ENCODE measurements at regions not wholly inside any gene's neighbourhood (a gene's known extent, or its start where the extent isn't known, plus 50 kb on each side); places are given as distances from the start of the nearest gene placed in this dataset.

- no peaks in the 10 kb centered on the region for H3K27me3 ChIP-seq (ENCODE audit: control insufficient read depth, insufficient read depth, low read length)
- TF ChIP-seq CTCF (IDR thresholded peaks at IDR 0.05; ENCODE audit: low read depth, low read length): no peak
- no peak for DNase-seq (ENCODE audit: low read depth, low spot score)
- no peak overlapping the region for H3K27ac ChIP-seq (ENCODE audit: low read depth, low read length)
- peaks cover 21% of the 10 kb centered on the region for H3K9me3 ChIP-seq (ENCODE audit: control insufficient read depth, insufficient read depth, low read length)
- POLR2A ChIA-PET: no interaction called here
- no peak overlapping the region for H3K4me3 ChIP-seq (ENCODE audit: low read depth, low read length)
- CTCF ChIA-PET: no interaction called here
These were observed 337.7 kb downstream of the GATA3 start for GRCh38 chr10:8392216-8392615.

DNA sequence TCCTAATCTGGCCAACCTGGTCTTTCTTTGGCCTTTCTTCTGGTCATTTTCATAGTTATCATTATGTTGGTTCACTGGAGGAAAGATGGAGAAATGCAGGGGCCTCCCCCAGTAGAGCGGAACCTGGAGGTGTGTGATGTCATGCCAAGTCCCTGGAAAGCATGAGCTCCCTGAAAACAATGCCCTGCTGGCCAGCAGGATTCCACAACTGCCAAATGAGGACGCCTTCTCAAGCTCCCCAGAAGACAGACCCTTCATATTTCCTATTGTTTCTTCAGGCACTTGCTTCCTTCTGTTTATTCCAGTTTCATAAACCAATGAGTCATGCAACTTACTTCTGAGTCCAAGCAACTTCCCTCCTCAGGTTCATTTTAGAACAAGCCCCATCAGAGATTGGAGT lies 339.0 kb downstream of the GATA3 start:
- Histone ChIP-seq H3K9me3 (ENCODE audit: control insufficient read depth, insufficient read depth, low read length) (peaks cover 15% of the 10 kb centered on the region), H3K4me3 (ENCODE audit: low read depth, low read length) (no peak overlapping the region), H3K27ac (ENCODE audit: low read depth, low read length) (no peak overlapping the region), H3K27me3 (ENCODE audit: control insufficient read depth, insufficient read depth, low read length) (no peaks in the 10 kb centered on the region)
- ChIA-PET POLR2A (no interaction called here), CTCF (no interaction called here)
- no peak for DNase-seq (ENCODE audit: low read depth, low spot score)
- TF ChIP-seq CTCF (IDR thresholded peaks at IDR 0.05; ENCODE audit: low read depth, low read length): no peak

DNA sequence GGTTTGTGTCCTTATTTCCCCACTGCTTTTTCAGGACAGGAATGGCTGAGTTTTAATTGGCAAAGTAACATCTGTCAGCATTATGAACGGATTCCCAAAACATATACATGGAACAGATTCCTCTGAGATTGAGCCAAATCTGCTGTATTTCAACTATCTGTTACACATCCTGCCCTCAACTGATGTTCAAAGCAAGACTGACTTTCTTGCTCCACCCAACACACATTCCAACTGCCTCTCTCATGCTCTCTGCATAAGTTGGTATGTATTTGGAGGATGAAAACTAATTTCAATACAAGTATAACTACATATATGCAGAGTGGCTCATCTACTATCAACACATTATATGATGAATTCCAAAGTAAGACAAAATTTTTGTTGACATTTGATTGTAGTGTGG lies 342.2 kb downstream of the GATA3 start:
- Histone ChIP-seq H3K27me3 (ENCODE audit: control insufficient read depth, insufficient read depth, low read length) (no peaks in the 10 kb centered on the region), H3K9me3 (ENCODE audit: control insufficient read depth, insufficient read depth, low read length) (peaks cover 17% of the 10 kb centered on the region), H3K4me3 (ENCODE audit: low read depth, low read length) (no peak overlapping the region), H3K27ac (ENCODE audit: low read depth, low read length) (no peak overlapping the region)
- CTCF ChIA-PET: no interaction called here
- no peak for TF ChIP-seq CTCF (IDR thresholded peaks at IDR 0.05; ENCODE audit: low read depth, low read length)
- no peak for DNase-seq (ENCODE audit: low read depth, low spot score)
- POLR2A ChIA-PET: no interaction called here

DNA sequence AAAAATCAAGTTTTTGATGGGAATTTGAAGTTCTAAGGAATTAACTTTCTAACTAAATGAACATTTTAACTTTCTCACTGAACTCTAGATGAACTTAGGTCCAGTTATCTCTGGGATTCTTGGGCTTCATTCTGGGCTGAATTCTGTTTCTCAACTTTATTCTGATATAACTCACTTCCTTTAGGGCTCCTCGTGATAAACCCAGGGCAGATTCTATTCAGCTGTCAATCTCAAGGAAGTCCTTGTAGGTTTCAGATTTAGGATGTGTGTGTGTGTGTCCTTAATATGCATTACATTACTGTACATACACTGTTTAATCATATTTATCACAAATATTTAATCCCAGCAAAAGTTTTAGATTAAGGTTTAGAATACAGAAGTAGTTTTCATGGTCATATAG lies 344.3 kb downstream of the GATA3 start:
- H3K4me3 ChIP-seq (ENCODE audit: low read depth, low read length): no peak overlapping the region
- H3K9me3 ChIP-seq (ENCODE audit: control insufficient read depth, insufficient read depth, low read length): peaks cover 20% of the 10 kb centered on the region
- H3K27ac ChIP-seq (ENCODE audit: low read depth, low read length): no peak overlapping the region
- POLR2A ChIA-PET: no interaction called here
- no peaks in the 10 kb centered on the region for H3K27me3 ChIP-seq (ENCODE audit: control insufficient read depth, insufficient read depth, low read length)
- TF ChIP-seq CTCF (IDR thresholded peaks at IDR 0.05; ENCODE audit: low read depth, low read length): no peak
- CTCF ChIA-PET: no interaction called here
- no peak for DNase-seq (ENCODE audit: low read depth, low spot score)

DNA sequence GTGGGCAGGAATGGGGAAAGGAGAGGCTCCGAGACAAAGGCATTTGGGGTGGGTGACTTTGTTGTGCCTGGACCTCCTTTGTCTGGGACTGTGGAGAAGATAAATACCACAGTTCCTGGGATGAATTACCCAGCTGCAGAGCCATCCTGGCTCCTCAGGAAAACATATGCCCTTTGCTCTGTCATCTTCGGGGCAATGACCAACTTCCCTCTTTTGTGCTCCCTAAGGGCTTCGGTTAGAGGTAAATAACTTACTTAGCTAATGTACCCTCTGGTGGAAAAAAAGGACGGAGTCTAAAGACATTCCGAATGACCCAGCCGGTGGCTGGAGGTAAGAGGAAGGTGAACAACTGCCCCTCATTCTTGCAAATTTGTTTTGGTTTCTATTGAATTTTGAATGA lies 345.7 kb downstream of the GATA3 start:
- no peaks in the 10 kb centered on the region for H3K27me3 ChIP-seq (ENCODE audit: control insufficient read depth, insufficient read depth, low read length)
- no peak overlapping the region for H3K4me3 ChIP-seq (ENCODE audit: low read depth, low read length)
- DNase-seq (ENCODE audit: low read depth, low spot score): no peak
- ChIA-PET CTCF (no interaction called here), POLR2A (no interaction called here)
- peaks cover 19% of the 10 kb centered on the region for H3K9me3 ChIP-seq (ENCODE audit: control insufficient read depth, insufficient read depth, low read length)
- TF ChIP-seq CTCF (IDR thresholded peaks at IDR 0.05; ENCODE audit: low read depth, low read length): no peak
- no peak overlapping the region for H3K27ac ChIP-seq (ENCODE audit: low read depth, low read length)

Data from AG04450 (cell line).